Pancreas (tissue), 10 donors: ENCODE measurements at regions not wholly inside any gene's neighbourhood (a gene's known extent, or its start where the extent isn't known, plus 50 kb on each side); places are given as distances from the start of the nearest gene placed in this dataset.

ENCODE experiments used
- ATAC-seq, 4 donors: fragments of 200-7000 bp; cut with Tn5 transposase; one replicate each; pipeline versions ENCODE4 v1.8.0 to v1.9.1; 2020; ENCODE audit warnings: mild to moderate bottlenecking in 4 of 4, moderate library complexity in 4 of 4
- DNase-seq, 6 donors: peaks; one replicate each; pipeline ENCODE4 v3.0.0-alpha.2; 2020
- FAIRE-seq: peaks from 2 replicates; lab custom pipeline; 2012; peaks lifted over from hg19 to GRCh38; lab: Jason Lieb, UNC
- H3K27ac ChIP-seq, 4 donors: fragments of 200-600 bp; sonication (generic); 1 replicate in 3 of 4; 2 replicates in 1 of 4; pipeline versions ENCODE4 v1.5.0 to v1.8.0; 2020
- H3K27me3 ChIP-seq, 4 donors: fragments of 200-600 bp; one replicate each; pipeline ENCODE4 v1.8.0; 2021
- H3K36me3 ChIP-seq, 3 donors: fragments of 200-600 bp; sonication (generic) in 1 of 3; one replicate each; pipeline versions ENCODE4 v1.5.0 to v1.8.0; 2020 to 2021
- H3K4me1 ChIP-seq, 3 donors: fragments of 200-600 bp; one replicate each; pipeline ENCODE4 v1.8.0; 2021
- H3K4me3 ChIP-seq, 4 donors: fragments of 200-600 bp; sonication (generic) in 2 of 4; one replicate each; pipeline versions ENCODE4 v1.5.0 to v1.8.0; 2020 to 2021
- H3K9me3 ChIP-seq, 4 donors: fragments of 200-600 bp; one replicate each; pipeline ENCODE4 v1.8.0; 2021
- WGBS, 2 donors: extraction: QIAGEN DNeasy Blood & Tissue Kit; methylation state at CpG; one replicate each; pipeline ENCODE4 v1.1.7; 2013; 5-methylcytosine and 5-hydroxymethylcytosine counted together
- intact Hi-C, 3 donors: fragments of 100-400 bp; cut with DNase I; formaldehyde crosslinking; loops; one replicate each; pipeline versions ENCODE4 v1.11.1 to v1.14.2; 2022
- TF ChIP-seq, protein P1 (sequence below), 4 donors: fragments of 200-600 bp; sonication (generic) in 3 of 4; IDR thresholded peaks; one replicate each; pipeline versions ENCODE4 v1.5.0 to v1.8.0; 2021; ENCODE audit warnings: antibody characterized with exemption in 4 of 4
- donor health status: healthy with polysubstance abuse.
- donor health status: DM: no; HTN: no; CAD: no; lungs with moderate emphysema.
- donor health status: DM: no; HTN: no; CAD: no.
- donor health status: control.
- donor health status: control.
- donor health status: Bipolar disorder and iron deficiency.
- donor health status: DM: yes; HTN: yes; CAD: no.
- donor health status: DM: no; HTN: no; CAD: no.
- donor health status: DM: no; HTN: no; CAD: no.
- donor health status: DM: yes; HTN: yes; CAD: no.

DNA sequence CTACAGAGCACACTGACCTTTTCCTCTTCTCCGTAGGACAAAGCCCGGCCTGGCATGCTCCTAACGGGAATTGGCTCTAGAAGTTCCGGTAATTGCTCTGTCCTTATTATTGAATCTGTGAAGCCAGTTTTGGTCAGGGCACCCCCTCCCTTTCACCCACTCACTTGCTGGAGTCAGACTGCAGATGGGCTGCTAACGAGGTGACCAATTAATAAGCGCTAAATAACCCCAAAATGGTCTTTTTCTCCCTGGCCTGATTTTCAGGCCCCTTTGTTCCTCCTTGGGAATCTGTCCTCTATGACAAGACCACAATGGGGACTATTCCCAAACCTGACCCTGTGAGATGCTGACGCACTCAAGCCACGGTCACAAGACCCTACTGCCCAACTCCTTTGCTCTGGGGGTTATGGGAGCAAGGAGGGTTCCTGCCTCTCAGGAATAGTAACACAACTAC is 610.0 kb upstream of the CADM1 start:
- no peak for DNase-seq
- H3K4me3 ChIP-seq: no peak overlapping the region
- TF ChIP-seq, protein P1, sequence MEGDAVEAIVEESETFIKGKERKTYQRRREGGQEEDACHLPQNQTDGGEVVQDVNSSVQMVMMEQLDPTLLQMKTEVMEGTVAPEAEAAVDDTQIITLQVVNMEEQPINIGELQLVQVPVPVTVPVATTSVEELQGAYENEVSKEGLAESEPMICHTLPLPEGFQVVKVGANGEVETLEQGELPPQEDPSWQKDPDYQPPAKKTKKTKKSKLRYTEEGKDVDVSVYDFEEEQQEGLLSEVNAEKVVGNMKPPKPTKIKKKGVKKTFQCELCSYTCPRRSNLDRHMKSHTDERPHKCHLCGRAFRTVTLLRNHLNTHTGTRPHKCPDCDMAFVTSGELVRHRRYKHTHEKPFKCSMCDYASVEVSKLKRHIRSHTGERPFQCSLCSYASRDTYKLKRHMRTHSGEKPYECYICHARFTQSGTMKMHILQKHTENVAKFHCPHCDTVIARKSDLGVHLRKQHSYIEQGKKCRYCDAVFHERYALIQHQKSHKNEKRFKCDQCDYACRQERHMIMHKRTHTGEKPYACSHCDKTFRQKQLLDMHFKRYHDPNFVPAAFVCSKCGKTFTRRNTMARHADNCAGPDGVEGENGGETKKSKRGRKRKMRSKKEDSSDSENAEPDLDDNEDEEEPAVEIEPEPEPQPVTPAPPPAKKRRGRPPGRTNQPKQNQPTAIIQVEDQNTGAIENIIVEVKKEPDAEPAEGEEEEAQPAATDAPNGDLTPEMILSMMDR (IDR thresholded peaks at IDR 0.05): no peak
- no peaks in the 10 kb centered on the region for H3K27me3 ChIP-seq
- H3K36me3 ChIP-seq: no peaks in the 10 kb centered on the region
- no peaks in the 10 kb centered on the region for H3K9me3 ChIP-seq
- no peak for ATAC-seq
- no peak overlapping the region for H3K27ac ChIP-seq
- no peak for FAIRE-seq
- H3K4me1 ChIP-seq: no peaks in the 10 kb centered on the region
- WGBS, 2 donors: 75 to 81% methylated on average over 8 of the region's 8 CpGs
- intact Hi-C loops: no loop called here

DNA sequence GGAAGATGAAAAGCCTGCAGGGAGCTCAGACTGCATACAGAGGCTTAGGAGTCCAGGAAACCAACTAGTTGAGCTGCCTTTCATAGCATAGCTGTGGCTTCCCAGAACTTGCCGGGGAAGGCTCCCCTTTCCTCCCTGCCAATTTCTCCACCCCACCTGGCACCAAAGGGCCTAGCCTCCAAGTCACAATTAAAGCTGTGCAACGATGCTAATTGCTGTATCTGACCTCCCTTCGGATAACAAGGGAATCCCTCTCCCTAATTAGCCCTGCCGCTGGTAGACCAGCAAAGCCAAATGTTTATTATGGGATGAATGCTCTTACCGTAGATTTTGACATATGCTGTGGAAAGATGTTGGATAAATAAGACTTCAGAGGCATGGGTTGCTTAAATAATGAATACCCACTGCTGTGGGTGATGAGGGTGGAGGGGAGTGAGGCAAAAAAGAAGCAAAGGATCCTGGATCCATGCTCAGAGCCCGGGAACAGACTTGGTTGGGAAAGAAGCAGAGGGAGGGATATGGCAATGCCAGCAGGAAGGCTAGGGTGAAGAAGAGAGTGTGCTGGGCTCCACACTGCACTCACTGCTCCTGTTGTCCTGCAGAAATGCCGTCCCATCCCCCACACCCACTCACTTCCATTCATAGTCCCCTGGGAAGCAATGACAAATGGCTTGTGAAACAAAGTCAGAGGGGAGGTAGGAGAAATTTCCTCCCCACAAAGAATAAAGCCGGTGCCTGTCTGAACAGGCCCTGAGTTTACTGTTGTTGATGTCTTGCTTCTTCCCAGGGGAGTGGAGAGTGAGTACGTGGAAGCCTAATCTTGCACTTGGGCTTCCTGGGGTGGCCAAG is 608.1 kb upstream of the CADM1 start:
- no peak overlapping the region for H3K4me3 ChIP-seq
- no peak for DNase-seq
- no peak for ATAC-seq
- TF ChIP-seq, protein P1 (IDR thresholded peaks at IDR 0.05): no peak
- no peaks in the 10 kb centered on the region for H3K4me1 ChIP-seq
- intact Hi-C loops: no loop called here
- no peak overlapping the region for H3K27ac ChIP-seq
- no peaks in the 10 kb centered on the region for H3K27me3 ChIP-seq
- 57 to 62% methylated on average over 9 of the region's 9 CpGs for WGBS, 2 donors
- no peaks in the 10 kb centered on the region for H3K9me3 ChIP-seq
- H3K36me3 ChIP-seq: no peaks in the 10 kb centered on the region
- FAIRE-seq: no peak

DNA sequence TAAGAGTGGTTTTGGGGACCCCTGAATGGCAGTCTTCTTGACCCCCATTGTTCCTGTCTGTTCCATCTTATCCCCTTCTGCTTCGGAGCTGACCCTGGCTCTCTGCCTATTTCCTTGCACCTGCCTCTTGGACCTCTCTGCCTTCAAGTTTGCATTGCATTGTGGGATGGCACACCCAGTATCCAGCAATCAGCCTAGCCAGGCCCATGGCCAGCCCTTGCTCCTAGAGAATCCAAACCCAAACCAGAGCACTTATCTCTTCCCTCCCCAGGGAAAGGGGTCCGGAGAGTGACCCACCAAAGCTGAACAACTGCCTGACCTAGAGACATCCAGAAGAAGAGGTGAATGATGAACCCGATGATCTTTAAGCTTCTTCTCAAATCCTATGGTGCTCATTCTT is 607.3 kb upstream of the CADM1 start:
- DNase-seq (no peak), ATAC-seq (no peak), FAIRE-seq (no peak)
- 69 to 77% methylated on average over 3 of the region's 3 CpGs for WGBS, 2 donors
- TF ChIP-seq, protein P1 (IDR thresholded peaks at IDR 0.05): no peak
- H3K27me3 ChIP-seq: no peaks in the 10 kb centered on the region
- H3K36me3 ChIP-seq: no peaks in the 10 kb centered on the region
- no peak overlapping the region for H3K27ac ChIP-seq
- H3K4me3 ChIP-seq: no peak overlapping the region
- H3K4me1 ChIP-seq: no peaks in the 10 kb centered on the region
- H3K9me3 ChIP-seq: no peaks in the 10 kb centered on the region
- intact Hi-C loops: no loop called here

DNA sequence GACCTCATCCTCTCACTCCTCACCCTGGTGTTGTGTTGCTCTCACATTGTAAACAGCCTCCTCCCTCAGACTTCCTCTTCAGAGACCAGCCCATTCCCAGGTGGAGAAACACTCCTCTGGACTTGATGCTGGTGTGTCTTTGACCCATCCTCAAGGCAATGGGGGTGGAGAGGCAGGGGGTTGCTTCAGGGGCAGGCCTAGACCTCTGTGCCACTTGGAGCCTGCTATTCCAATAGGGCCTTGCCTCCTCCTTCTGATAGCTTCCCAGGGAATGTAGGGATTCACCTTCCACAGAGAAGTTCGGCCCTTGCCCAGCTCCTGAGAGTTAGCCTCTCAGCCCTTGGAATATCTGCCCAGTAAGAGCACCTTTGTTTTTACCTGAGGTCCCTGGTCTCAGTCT is 606.6 kb upstream of the CADM1 start:
- WGBS, 2 donors: 61 to 65% methylated on average over 1 of the region's 1 CpG
- no peaks in the 10 kb centered on the region for H3K36me3 ChIP-seq
- H3K4me3 ChIP-seq: no peak overlapping the region
- H3K4me1 ChIP-seq: no peaks in the 10 kb centered on the region
- no peak overlapping the region for H3K27ac ChIP-seq
- ATAC-seq (no peak), DNase-seq (no peak), FAIRE-seq (no peak)
- intact Hi-C loops: no loop called here
- TF ChIP-seq, protein P1 (IDR thresholded peaks at IDR 0.05): no peak
- no peaks in the 10 kb centered on the region for H3K27me3 ChIP-seq
- no peaks in the 10 kb centered on the region for H3K9me3 ChIP-seq

DNA sequence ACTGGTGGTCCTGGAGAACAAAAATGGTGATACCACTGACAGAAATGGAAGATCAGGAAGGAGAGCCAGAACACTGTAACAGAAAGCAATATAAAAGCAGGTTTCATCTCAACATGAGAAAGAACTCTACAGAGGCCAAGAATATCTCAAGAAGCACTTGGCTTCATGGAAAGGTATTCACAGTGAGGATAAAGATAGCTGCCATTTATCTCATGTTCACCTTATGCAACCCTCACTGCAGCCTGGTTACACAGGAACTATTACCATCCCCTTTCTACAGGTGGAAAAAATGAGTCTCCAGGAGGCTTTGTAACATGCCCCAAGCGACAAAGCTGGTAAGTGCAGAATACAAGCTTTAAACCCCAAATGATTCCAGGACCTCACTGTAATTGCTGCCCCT is 606.1 kb upstream of the CADM1 start:
- Histone ChIP-seq H3K4me3 (no peak overlapping the region), H3K9me3 (no peaks in the 10 kb centered on the region), H3K27ac (no peak overlapping the region), H3K36me3 (no peaks in the 10 kb centered on the region), H3K27me3 (no peaks in the 10 kb centered on the region), H3K4me1 (no peaks in the 10 kb centered on the region)
- WGBS, 2 donors: 86% methylated on average over 1 of the region's 1 CpG
- intact Hi-C loops: no loop called here
- no peak for ATAC-seq
- no peak for DNase-seq
- TF ChIP-seq, protein P1 (IDR thresholded peaks at IDR 0.05): no peak
- FAIRE-seq: no peak
